ENCODE measurements at regions not wholly inside any gene's neighbourhood (a gene's known extent, or its start where the extent isn't known, plus 50 kb on each side); places are given as distances from the start of the nearest gene placed in this dataset.

DNA sequence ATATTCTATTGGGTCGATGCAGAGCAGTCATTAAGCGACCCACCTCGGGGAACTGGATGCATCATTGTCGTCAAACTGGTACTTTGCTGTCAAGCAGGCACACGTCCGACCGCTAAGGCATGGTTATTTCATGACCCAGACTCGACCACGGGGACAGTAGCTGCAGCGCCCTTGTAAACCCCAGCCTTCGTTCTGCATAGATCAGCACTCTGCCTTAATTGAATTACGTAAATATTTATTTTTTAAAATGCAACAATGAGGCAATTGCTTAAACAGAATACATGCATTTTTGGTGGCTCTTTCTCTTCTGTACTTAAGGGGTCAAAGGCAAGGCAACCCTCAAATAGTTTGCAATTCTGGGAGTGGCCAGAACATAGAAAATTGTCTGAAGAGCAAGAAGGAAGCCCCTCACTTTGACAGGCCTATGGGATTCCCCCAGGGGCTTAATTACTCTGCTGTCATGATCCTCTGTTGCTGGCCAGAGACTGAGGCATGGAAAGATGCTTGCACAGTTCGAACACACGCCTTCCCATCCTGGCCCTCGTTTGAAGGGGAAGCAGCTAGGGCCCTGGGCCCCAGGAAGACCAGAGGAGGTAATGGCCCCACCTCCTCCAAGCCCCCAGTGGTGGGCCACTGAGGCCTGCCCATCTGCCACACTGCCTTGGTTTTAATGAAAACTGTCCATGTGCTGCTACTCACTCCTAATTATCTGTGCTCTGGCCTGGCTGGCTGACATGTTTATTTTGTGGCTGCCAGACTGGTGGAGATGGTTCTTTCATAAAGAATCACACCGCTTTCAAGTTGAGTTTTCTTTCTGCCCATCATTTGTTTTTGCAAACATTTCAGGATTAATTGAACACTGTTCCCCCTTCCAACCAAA is 169.7 kb upstream of the MAST4 start:
- no peak overlapping the region for H3K4me3 Mint-ChIP-seq
- Histone ChIP-seq H3K79me2 (ENCODE audit: insufficient read depth, low read length) (no peaks in the 10 kb centered on the region; the same call in 1 of the 2 replicates), H2BK20ac (ENCODE audit: low read depth, low read length, poor library complexity, severe bottlenecking) (no peak overlapping the region), H3K9ac (ENCODE audit: extremely low read depth, insufficient read length, low read length) (no peak overlapping the region), H2BK12ac (ENCODE audit: insufficient read length, low read depth, low read length) (no peak overlapping the region), H2BK15ac (ENCODE audit: low read depth, low read length) (no peak overlapping the region), H3K27me3 (ENCODE audit: insufficient read depth, low read length) (no peaks in the 10 kb centered on the region), H3K9me3 (ENCODE audit: control insufficient read depth, low read depth, low read length) (no peaks in the 10 kb centered on the region), H3K56ac (ENCODE audit: insufficient read length, low read depth, low read length) (no peak overlapping the region), H3K23ac (ENCODE audit: insufficient read length, low read depth, low read length) (no peak overlapping the region), H4K20me1 (ENCODE audit: control insufficient read depth, insufficient read depth, insufficient read length) (no peaks in the 10 kb centered on the region), H2BK5ac (ENCODE audit: insufficient read length, low read length) (no peak overlapping the region), H4K5ac (ENCODE audit: insufficient read length, low read depth, low read length) (no peak overlapping the region), H3K4me2 (ENCODE audit: insufficient read depth, insufficient read length, low read length) (no peak overlapping the region), H3K14ac (ENCODE audit: insufficient read depth, low read length) (no peak overlapping the region), H3K4me1 (ENCODE audit: insufficient read depth, low read length) (no peaks in the 10 kb centered on the region), H3K4ac (ENCODE audit: low read depth, low read length) (no peak overlapping the region), H4K91ac (ENCODE audit: insufficient read length, low read depth, low read length) (no peak overlapping the region), H2BK120ac (ENCODE audit: low read depth, low read length, poor library complexity, severe bottlenecking) (no peak overlapping the region), H3T11ph (ENCODE audit: low read length) (no peak overlapping the region), H3K18ac (ENCODE audit: insufficient read length, low read depth, low read length) (no peak overlapping the region), H3K27ac (ENCODE audit: insufficient read length, low read depth, low read length) (no peak overlapping the region), H3K23me2 (ENCODE audit: insufficient read length, low read depth, low read length, poor library complexity, severe bottlenecking) (no peaks in the 10 kb centered on the region), H2AFZ (ENCODE audit: low read length) (no peak overlapping the region), H2AK5ac (ENCODE audit: insufficient read length, low read length) (no peak overlapping the region), H3K79me1 (ENCODE audit: insufficient read depth, low read depth, low read length, poor library complexity, severe bottlenecking) (no peaks in the 10 kb centered on the region), H4K8ac (replicated peaks; ENCODE audit: insufficient read length, low read depth, low read length) (no peak overlapping the region)
- no peaks in the 10 kb centered on the region for H3K4me1 Mint-ChIP-seq
- H3K27ac Mint-ChIP-seq, result no peak overlapping the region
- H3K9me3 Mint-ChIP-seq, result peaks cover 4 to 11% of the 10 kb centered on the region in 2 experiments; a peak in 3 of 5 replicates
- DNase-seq, result no peak
- H3K27me3 Mint-ChIP-seq (ENCODE audit: low read depth), result peaks cover 4% of the 10 kb centered on the region
- H3K36me3 Mint-ChIP-seq (ENCODE audit: insufficient read depth in 1 of 3, low read depth in 3 of 3), result peaks cover 0 to 12% (median 1%) of the 10 kb centered on the region in 3 experiments; a peak in 2 of 7 replicates
- no CpG with 5 or more reads among the region's 16 CpGs for WGBS (ENCODE audit: extremely low coverage, insufficient read length, low lambda C conversion rate)
- TF ChIP-seq, protein P1, sequence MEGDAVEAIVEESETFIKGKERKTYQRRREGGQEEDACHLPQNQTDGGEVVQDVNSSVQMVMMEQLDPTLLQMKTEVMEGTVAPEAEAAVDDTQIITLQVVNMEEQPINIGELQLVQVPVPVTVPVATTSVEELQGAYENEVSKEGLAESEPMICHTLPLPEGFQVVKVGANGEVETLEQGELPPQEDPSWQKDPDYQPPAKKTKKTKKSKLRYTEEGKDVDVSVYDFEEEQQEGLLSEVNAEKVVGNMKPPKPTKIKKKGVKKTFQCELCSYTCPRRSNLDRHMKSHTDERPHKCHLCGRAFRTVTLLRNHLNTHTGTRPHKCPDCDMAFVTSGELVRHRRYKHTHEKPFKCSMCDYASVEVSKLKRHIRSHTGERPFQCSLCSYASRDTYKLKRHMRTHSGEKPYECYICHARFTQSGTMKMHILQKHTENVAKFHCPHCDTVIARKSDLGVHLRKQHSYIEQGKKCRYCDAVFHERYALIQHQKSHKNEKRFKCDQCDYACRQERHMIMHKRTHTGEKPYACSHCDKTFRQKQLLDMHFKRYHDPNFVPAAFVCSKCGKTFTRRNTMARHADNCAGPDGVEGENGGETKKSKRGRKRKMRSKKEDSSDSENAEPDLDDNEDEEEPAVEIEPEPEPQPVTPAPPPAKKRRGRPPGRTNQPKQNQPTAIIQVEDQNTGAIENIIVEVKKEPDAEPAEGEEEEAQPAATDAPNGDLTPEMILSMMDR (conservative IDR thresholded peaks at IDR 0.05), result no peak

Data from H9 (cell line).